T-helper 2 cell treated with Interferon-gamma antibody and Interleukin-4, amounts not matched to agents 5 μg/mL and 100 μg/mL, for 36 hours (primary cell): ENCODE measurements at regions not wholly inside any gene's neighbourhood (a gene's known extent, or its start where the extent isn't known, plus 50 kb on each side); places are given as distances from the start of the nearest gene placed in this dataset.

ENCODE experiments used
- DNase-seq: peaks from one replicate; pipeline ENCODE4 v3.0.0; 2021; ENCODE audit warnings: low spot score
- H3K27ac Mint-ChIP-seq: one replicate; pipeline ENCODE4 v1.8.0; 2021; ENCODE audit warnings: mild to moderate bottlenecking, mixed read lengths
- H3K27me3 Mint-ChIP-seq: one replicate; pipeline ENCODE4 v1.8.0; 2021; ENCODE audit warnings: low read depth, mixed read lengths
- H3K36me3 Mint-ChIP-seq: one replicate; pipeline ENCODE4 v1.8.0; 2021; ENCODE audit warnings: low read depth, mixed read lengths
- H3K4me1 Mint-ChIP-seq: one replicate; pipeline ENCODE4 v1.8.0; 2021; ENCODE audit warnings: low read depth, mixed read lengths
- H3K4me3 Mint-ChIP-seq: one replicate; pipeline ENCODE4 v1.8.0; 2022; ENCODE audit warnings: mild to moderate bottlenecking, moderate library complexity, mixed read lengths
- H3K9me3 Mint-ChIP-seq: one replicate; pipeline ENCODE4 v1.8.0; 2021; ENCODE audit warnings: mixed read lengths

- H3K9me3 Mint-ChIP-seq, result no peaks in the 10 kb centered on the region
- peaks cover under 1% of the 10 kb centered on the region for H3K4me1 Mint-ChIP-seq
Observed at GRCh38 chr2:38174131-38174530, 98.2 kb upstream of the CYP1B1 start.

GRCh38 chr2:38173683-38174082, 97.7 kb upstream of the CYP1B1 start:
- peaks cover 15% of the 10 kb centered on the region for H3K27me3 Mint-ChIP-seq
- H3K27ac Mint-ChIP-seq, result no peak overlapping the region
- H3K4me1 Mint-ChIP-seq, result peaks cover 4% of the 10 kb centered on the region
- H3K4me3 Mint-ChIP-seq, result no peak overlapping the region
- no peaks in the 10 kb centered on the region for H3K36me3 Mint-ChIP-seq
- no peak for DNase-seq
- H3K9me3 Mint-ChIP-seq, result no peaks in the 10 kb centered on the region

More at GRCh38 chr2:38174131-38174530, 98.2 kb upstream of the CYP1B1 start:
- Mint-ChIP-seq H3K4me3 (no peak overlapping the region), H3K27me3 (peaks cover 17% of the 10 kb centered on the region), H3K27ac (no peak overlapping the region), H3K36me3 (no peaks in the 10 kb centered on the region)
- DNase-seq, result no peak

- H3K4me1 Mint-ChIP-seq, result peaks cover 4% of the 10 kb centered on the region
- no peak for DNase-seq
- peaks cover 14% of the 10 kb centered on the region for H3K27me3 Mint-ChIP-seq
- no peaks in the 10 kb centered on the region for H3K9me3 Mint-ChIP-seq
- H3K36me3 Mint-ChIP-seq, result no peaks in the 10 kb centered on the region
- no peak overlapping the region for H3K4me3 Mint-ChIP-seq
- H3K27ac Mint-ChIP-seq, result no peak overlapping the region
Observed at GRCh38 chr2:38171208-38171855, 95.4 kb upstream of the CYP1B1 start.

GRCh38 chr2:38170733-38171132, 94.8 kb upstream of the CYP1B1 start:
- no peaks in the 10 kb centered on the region for H3K9me3 Mint-ChIP-seq
- H3K4me1 Mint-ChIP-seq, result peaks cover 4% of the 10 kb centered on the region
- DNase-seq, result no peak
- H3K4me3 Mint-ChIP-seq, result no peak overlapping the region
- peaks cover 14% of the 10 kb centered on the region for H3K27me3 Mint-ChIP-seq
- H3K36me3 Mint-ChIP-seq, result no peaks in the 10 kb centered on the region
- no peak overlapping the region for H3K27ac Mint-ChIP-seq

- H3K27me3 Mint-ChIP-seq, result peaks cover 14% of the 10 kb centered on the region
- no peaks in the 10 kb centered on the region for H3K9me3 Mint-ChIP-seq
- DNase-seq, result no peak
- H3K4me1 Mint-ChIP-seq, result peaks cover 4% of the 10 kb centered on the region
- H3K4me3 Mint-ChIP-seq, result no peak overlapping the region
- no peak overlapping the region for H3K27ac Mint-ChIP-seq
- no peaks in the 10 kb centered on the region for H3K36me3 Mint-ChIP-seq
Observed at GRCh38 chr2:38170067-38170466, 94.1 kb upstream of the CYP1B1 start.

- no peak for DNase-seq
Observed at GRCh38 chr2:38168710-38169480, 92.9 kb upstream of the CYP1B1 start.

GRCh38 chr2:38167968-38168350, 92.0 kb upstream of the CYP1B1 start:
- Mint-ChIP-seq H3K27me3 (peaks cover 16% of the 10 kb centered on the region), H3K36me3 (no peaks in the 10 kb centered on the region), H3K4me3 (no peak overlapping the region), H3K9me3 (no peaks in the 10 kb centered on the region), H3K4me1 (peaks cover 4% of the 10 kb centered on the region), H3K27ac (no peak overlapping the region)
- no peak for DNase-seq

More at GRCh38 chr2:38168710-38169480, 92.9 kb upstream of the CYP1B1 start:
- Mint-ChIP-seq H3K4me1 (peaks cover 4% of the 10 kb centered on the region), H3K27ac (no peak overlapping the region), H3K9me3 (no peaks in the 10 kb centered on the region), H3K27me3 (peaks cover 16% of the 10 kb centered on the region), H3K36me3 (no peaks in the 10 kb centered on the region), H3K4me3 (no peak overlapping the region)

- no peak overlapping the region for H3K4me3 Mint-ChIP-seq
- DNase-seq, result no peak
- no peaks in the 10 kb centered on the region for H3K9me3 Mint-ChIP-seq
- H3K36me3 Mint-ChIP-seq, result no peaks in the 10 kb centered on the region
- peaks cover 21% of the 10 kb centered on the region for H3K27me3 Mint-ChIP-seq
- H3K27ac Mint-ChIP-seq, result no peak overlapping the region
- peaks cover 4% of the 10 kb centered on the region for H3K4me1 Mint-ChIP-seq
Observed at GRCh38 chr2:38165698-38166097, 89.7 kb upstream of the CYP1B1 start.

GRCh38 chr2:38164881-38165280, 88.9 kb upstream of the CYP1B1 start:
- Mint-ChIP-seq H3K27me3 (peaks cover 27% of the 10 kb centered on the region), H3K27ac (no peak overlapping the region), H3K4me3 (no peak overlapping the region), H3K9me3 (no peaks in the 10 kb centered on the region), H3K36me3 (no peaks in the 10 kb centered on the region), H3K4me1 (peaks cover 4% of the 10 kb centered on the region)
- no peak for DNase-seq

GRCh38 chr2:38163579-38163978, 87.6 kb upstream of the CYP1B1 start:
- no peak overlapping the region for H3K4me3 Mint-ChIP-seq
- DNase-seq, result no peak
- H3K9me3 Mint-ChIP-seq, result no peaks in the 10 kb centered on the region
- no peak overlapping the region for H3K27ac Mint-ChIP-seq
- H3K4me1 Mint-ChIP-seq, result no peaks in the 10 kb centered on the region
- no peaks in the 10 kb centered on the region for H3K36me3 Mint-ChIP-seq
- peaks cover 25% of the 10 kb centered on the region for H3K27me3 Mint-ChIP-seq

GRCh38 chr2:38163006-38163405, 87.1 kb upstream of the CYP1B1 start:
- H3K27me3 Mint-ChIP-seq, result peaks cover 25% of the 10 kb centered on the region
- no peak overlapping the region for H3K27ac Mint-ChIP-seq
- no peaks in the 10 kb centered on the region for H3K36me3 Mint-ChIP-seq
- H3K9me3 Mint-ChIP-seq, result no peaks in the 10 kb centered on the region
- no peak overlapping the region for H3K4me3 Mint-ChIP-seq
- no peak for DNase-seq
- no peaks in the 10 kb centered on the region for H3K4me1 Mint-ChIP-seq

- no peak overlapping the region for H3K27ac Mint-ChIP-seq
- H3K4me1 Mint-ChIP-seq, result no peaks in the 10 kb centered on the region
- H3K9me3 Mint-ChIP-seq, result no peaks in the 10 kb centered on the region
- H3K4me3 Mint-ChIP-seq, result no peak overlapping the region
- peaks cover 27% of the 10 kb centered on the region for H3K27me3 Mint-ChIP-seq
- no peaks in the 10 kb centered on the region for H3K36me3 Mint-ChIP-seq
- no peak for DNase-seq
Observed at GRCh38 chr2:38160516-38160915, 84.6 kb upstream of the CYP1B1 start.

- Mint-ChIP-seq H3K4me1 (no peaks in the 10 kb centered on the region), H3K9me3 (no peaks in the 10 kb centered on the region), H3K4me3 (no peak overlapping the region), H3K36me3 (no peaks in the 10 kb centered on the region), H3K27me3 (peaks cover 24% of the 10 kb centered on the region), H3K27ac (no peak overlapping the region)
- DNase-seq, result no peak
Observed at GRCh38 chr2:38159597-38159996, 83.6 kb upstream of the CYP1B1 start.

GRCh38 chr2:38159191-38159590, 83.2 kb upstream of the CYP1B1 start:
- Mint-ChIP-seq H3K9me3 (no peaks in the 10 kb centered on the region), H3K27ac (no peak overlapping the region), H3K4me1 (no peaks in the 10 kb centered on the region), H3K4me3 (no peak overlapping the region), H3K36me3 (no peaks in the 10 kb centered on the region), H3K27me3 (peaks cover 23% of the 10 kb centered on the region)
- DNase-seq, result no peak
